ENCODE measurements at regions not wholly inside any gene's neighbourhood (a gene's known extent, or its start where the extent isn't known, plus 50 kb on each side); places are given as distances from the start of the nearest gene placed in this dataset.

GRCh38 chr17:45731459-45731858 lies 52.7 kb upstream of the CRHR1 start:
- POLR2A ChIA-PET, result no interaction called here
- CTCF ChIA-PET, result no interaction called here
- no peak for DNase-seq (ENCODE audit: low read depth, low spot score)

DNA sequence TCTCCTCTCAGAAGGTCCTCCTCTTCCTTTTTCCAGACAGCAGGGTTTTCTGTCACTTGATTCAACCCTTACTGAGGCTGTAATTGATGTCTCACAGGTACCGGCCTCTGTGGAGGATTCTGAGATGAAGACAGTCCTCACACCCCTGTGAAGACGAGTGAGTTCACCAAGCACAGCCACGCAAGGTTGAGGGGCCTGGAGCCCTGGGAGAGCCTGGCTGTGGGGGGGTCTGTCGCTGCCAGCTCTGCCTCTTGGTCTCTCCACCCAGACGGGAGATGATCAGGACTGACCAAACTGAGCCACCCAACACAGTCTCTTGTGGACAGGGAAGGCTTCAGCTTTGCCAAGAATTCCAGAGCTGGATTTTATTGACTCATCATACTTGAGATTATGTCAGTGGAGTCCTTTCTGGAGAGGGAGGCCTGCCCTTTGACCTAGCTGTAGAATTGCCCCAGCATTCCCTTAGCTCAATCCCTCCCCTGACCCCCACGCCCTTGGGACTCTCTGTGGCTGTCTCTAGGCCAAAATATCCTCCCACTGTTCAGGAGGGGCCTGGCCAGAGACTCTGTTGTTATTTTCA lies 51.1 kb upstream of the CRHR1 start:
- POLR2A ChIA-PET, result no interaction called here
- TF ChIP-seq, protein P1, sequence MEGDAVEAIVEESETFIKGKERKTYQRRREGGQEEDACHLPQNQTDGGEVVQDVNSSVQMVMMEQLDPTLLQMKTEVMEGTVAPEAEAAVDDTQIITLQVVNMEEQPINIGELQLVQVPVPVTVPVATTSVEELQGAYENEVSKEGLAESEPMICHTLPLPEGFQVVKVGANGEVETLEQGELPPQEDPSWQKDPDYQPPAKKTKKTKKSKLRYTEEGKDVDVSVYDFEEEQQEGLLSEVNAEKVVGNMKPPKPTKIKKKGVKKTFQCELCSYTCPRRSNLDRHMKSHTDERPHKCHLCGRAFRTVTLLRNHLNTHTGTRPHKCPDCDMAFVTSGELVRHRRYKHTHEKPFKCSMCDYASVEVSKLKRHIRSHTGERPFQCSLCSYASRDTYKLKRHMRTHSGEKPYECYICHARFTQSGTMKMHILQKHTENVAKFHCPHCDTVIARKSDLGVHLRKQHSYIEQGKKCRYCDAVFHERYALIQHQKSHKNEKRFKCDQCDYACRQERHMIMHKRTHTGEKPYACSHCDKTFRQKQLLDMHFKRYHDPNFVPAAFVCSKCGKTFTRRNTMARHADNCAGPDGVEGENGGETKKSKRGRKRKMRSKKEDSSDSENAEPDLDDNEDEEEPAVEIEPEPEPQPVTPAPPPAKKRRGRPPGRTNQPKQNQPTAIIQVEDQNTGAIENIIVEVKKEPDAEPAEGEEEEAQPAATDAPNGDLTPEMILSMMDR (IDR thresholded peaks at IDR 0.05; ENCODE audit: insufficient read depth, low read length, missing control alignments), result no peak

More at GRCh38 chr17:45731459-45731858, 52.7 kb upstream of the CRHR1 start:
- H3K4me3 ChIP-seq (ENCODE audit: low read depth, low read length), result no peak overlapping the region
- TF ChIP-seq, protein P1 (IDR thresholded peaks at IDR 0.05; ENCODE audit: insufficient read depth, low read length, missing control alignments), result no peak

DNA sequence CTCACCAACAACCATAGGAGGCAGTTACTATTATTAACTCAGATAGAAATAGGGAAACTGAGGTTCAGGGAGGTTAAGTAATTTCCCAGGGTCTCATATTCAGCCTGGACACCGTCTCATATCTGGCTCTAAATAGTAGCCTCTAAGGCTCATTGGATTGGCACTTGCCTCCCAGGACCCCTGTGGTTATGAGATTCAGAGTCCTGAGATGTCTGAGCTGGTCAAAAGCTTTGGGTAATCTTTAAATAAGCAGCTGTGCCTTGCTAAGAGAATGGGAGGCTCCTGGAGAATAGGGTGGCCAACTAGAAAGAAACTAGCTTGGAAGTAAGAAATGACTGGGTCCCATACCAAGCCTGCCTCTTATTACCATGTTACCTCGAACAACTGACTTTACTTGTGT lies 50.3 kb upstream of the CRHR1 start:
- ChIA-PET CTCF (interaction anchor here (1.1 kb wide), 1 partner anchor 13 kb away, joined by 5 read pairs; no protein-coding TSS in a partner anchor), POLR2A (no interaction called here)
- no peak for DNase-seq (ENCODE audit: low read depth, low spot score)
- H3K4me3 ChIP-seq (ENCODE audit: low read depth, low read length), result no peak overlapping the region
- TF ChIP-seq, protein P1 (IDR thresholded peaks at IDR 0.05; ENCODE audit: insufficient read depth, low read length, missing control alignments), result no peak

More for the DNA sequence above, 51.1 kb upstream of the CRHR1 start:
- DNase-seq (ENCODE audit: low read depth, low spot score), result no peak
- CTCF ChIA-PET, result interaction anchor here (1.1 kb wide), 2 partner anchors 13 to 14 kb away, joined by 3 to 5 read pairs; no protein-coding TSS in a partner anchor
- H3K4me3 ChIP-seq (ENCODE audit: low read depth, low read length), result no peak overlapping the region
